DND-41 (cell line): ENCODE measurements at regions not wholly inside any gene's neighbourhood (a gene's known extent, or its start where the extent isn't known, plus 50 kb on each side); places are given as distances from the start of the nearest gene placed in this dataset.

Source experiments
- EZH2 ChIP-seq: IDR thresholded peaks from 3 replicates; pipeline ENCODE4 v1.6.1; 2012; ENCODE audit warnings: borderline replicate concordance, low read depth, mild to moderate bottlenecking, moderate library complexity, low read length, inconsistent platforms; ENCODE audit not compliant: severe bottlenecking
- TF ChIP-seq, protein P1 (sequence below): IDR thresholded peaks from 2 replicates; pipeline ENCODE4 v1.5.1; 2012; ENCODE audit warnings: borderline replicate concordance, low read length, moderate library complexity, mild to moderate bottlenecking; ENCODE audit not compliant: poor library complexity, severe bottlenecking; ENCODE audit errors: extremely low read depth

DNA sequence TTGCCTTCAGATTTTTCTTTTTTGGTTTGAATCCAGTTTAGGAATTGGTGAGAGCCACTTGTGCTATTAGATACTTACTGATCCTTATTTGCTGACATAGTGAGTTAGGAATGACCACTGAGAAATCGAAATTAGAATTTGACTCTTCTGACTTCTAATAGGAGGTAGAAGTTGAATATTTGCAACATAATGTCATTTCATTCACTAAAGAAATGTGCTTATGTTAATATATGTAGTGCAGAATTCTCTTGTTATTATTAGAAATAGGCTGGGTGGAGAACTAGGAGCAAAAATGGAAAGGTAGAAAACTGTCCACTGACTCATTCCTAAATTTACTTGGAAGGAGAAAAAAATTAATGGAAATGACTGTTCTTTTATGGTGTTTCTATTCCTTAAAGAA, 538.2 kb upstream of the SGO1 start:
- TF ChIP-seq, protein P1, sequence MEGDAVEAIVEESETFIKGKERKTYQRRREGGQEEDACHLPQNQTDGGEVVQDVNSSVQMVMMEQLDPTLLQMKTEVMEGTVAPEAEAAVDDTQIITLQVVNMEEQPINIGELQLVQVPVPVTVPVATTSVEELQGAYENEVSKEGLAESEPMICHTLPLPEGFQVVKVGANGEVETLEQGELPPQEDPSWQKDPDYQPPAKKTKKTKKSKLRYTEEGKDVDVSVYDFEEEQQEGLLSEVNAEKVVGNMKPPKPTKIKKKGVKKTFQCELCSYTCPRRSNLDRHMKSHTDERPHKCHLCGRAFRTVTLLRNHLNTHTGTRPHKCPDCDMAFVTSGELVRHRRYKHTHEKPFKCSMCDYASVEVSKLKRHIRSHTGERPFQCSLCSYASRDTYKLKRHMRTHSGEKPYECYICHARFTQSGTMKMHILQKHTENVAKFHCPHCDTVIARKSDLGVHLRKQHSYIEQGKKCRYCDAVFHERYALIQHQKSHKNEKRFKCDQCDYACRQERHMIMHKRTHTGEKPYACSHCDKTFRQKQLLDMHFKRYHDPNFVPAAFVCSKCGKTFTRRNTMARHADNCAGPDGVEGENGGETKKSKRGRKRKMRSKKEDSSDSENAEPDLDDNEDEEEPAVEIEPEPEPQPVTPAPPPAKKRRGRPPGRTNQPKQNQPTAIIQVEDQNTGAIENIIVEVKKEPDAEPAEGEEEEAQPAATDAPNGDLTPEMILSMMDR: no peak
- TF ChIP-seq EZH2: no peak
